C4-2B (cell line): ENCODE measurements at regions not wholly inside any gene's neighbourhood (a gene's known extent, or its start where the extent isn't known, plus 50 kb on each side); places are given as distances from the start of the nearest gene placed in this dataset.

Experiments
- ZFX ChIP-seq: fragments of 450-650 bp; IDR thresholded peaks from 2 replicates; pipeline ENCODE4 v1.6.1; 2017
- TF ChIP-seq, protein P1 (sequence below): fragments of 450-650 bp; conservative IDR thresholded peaks from 2 replicates; pipeline ENCODE4 v1.5.1; 2017; ENCODE audit warnings: mild to moderate bottlenecking

DNA sequence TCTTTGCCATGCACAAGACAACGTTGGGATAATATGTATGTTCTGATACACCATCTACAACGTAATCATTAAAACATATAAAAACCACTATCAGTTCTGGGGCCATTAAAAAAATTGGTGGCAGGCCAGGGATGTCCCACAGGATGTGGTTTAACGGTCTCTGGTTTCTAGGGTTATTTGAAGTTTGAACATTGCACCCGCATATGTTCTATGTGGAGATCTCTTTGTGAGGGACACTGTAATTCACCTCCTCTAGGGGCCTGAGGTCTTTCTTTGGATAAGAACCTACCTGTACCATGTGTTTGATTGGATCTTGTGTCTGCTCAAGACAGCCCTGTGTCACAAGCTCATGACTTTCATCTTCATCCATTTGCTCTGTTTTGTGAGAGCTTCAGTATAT lies 73.2 kb downstream of the GGTLC2 start:
- no peak for TF ChIP-seq ZFX
- TF ChIP-seq, protein P1, sequence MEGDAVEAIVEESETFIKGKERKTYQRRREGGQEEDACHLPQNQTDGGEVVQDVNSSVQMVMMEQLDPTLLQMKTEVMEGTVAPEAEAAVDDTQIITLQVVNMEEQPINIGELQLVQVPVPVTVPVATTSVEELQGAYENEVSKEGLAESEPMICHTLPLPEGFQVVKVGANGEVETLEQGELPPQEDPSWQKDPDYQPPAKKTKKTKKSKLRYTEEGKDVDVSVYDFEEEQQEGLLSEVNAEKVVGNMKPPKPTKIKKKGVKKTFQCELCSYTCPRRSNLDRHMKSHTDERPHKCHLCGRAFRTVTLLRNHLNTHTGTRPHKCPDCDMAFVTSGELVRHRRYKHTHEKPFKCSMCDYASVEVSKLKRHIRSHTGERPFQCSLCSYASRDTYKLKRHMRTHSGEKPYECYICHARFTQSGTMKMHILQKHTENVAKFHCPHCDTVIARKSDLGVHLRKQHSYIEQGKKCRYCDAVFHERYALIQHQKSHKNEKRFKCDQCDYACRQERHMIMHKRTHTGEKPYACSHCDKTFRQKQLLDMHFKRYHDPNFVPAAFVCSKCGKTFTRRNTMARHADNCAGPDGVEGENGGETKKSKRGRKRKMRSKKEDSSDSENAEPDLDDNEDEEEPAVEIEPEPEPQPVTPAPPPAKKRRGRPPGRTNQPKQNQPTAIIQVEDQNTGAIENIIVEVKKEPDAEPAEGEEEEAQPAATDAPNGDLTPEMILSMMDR: no peak
